Mesenchymal stem cell (in vitro differentiated cells and primary cell): ENCODE measurements at regions not wholly inside any gene's neighbourhood (a gene's known extent, or its start where the extent isn't known, plus 50 kb on each side); places are given as distances from the start of the nearest gene placed in this dataset.

ENCODE experiments used
- DNase-seq: peaks from one replicate; pipeline ENCODE4 v3.0.0-alpha.2; 2013
- H2AFZ ChIP-seq: one replicate; pipeline ENCODE4 v1.6.1; 2013; ENCODE audit warnings: low read depth, mild to moderate bottlenecking, control low read depth, inconsistent platforms, low read length, moderate library complexity
- H2AK5ac ChIP-seq: 2 replicates; pipeline ENCODE4 v1.6.1; 2013; ENCODE audit warnings: low read length, moderate library complexity, mild to moderate bottlenecking, inconsistent platforms; ENCODE audit not compliant: severe bottlenecking
- H2BK120ac ChIP-seq: one replicate; pipeline ENCODE4 v1.6.1; 2013; ENCODE audit warnings: low read depth, mild to moderate bottlenecking, inconsistent platforms, low read length, moderate library complexity
- H2BK12ac ChIP-seq, 2 experiments: one replicate each; pipeline ENCODE4 v1.6.1; 2013; ENCODE audit warnings: inconsistent platforms in 2 of 2, low read length in 2 of 2, mild to moderate bottlenecking in 2 of 2, moderate library complexity in 2 of 2, control low read depth in 1 of 2
- H2BK15ac ChIP-seq: one replicate; pipeline ENCODE4 v1.6.1; 2013; ENCODE audit warnings: mild to moderate bottlenecking, low read depth, inconsistent platforms; ENCODE audit not compliant: poor library complexity, severe bottlenecking
- H2BK5ac ChIP-seq: 2 replicates; pipeline ENCODE4 v1.6.1; 2013; ENCODE audit warnings: low read depth, mild to moderate bottlenecking, low read length, control low read depth, inconsistent platforms; ENCODE audit not compliant: poor library complexity, severe bottlenecking
- H3K14ac ChIP-seq, 2 experiments: one replicate each; pipeline ENCODE4 v1.6.1; 2013; ENCODE audit warnings: inconsistent platforms in 2 of 2, low read length in 2 of 2, control low read depth in 1 of 2, mild to moderate bottlenecking in 1 of 2, moderate library complexity in 1 of 2
- H3K18ac ChIP-seq, 2 experiments: one replicate each; pipeline ENCODE4 v1.6.1; 2013; ENCODE audit warnings: inconsistent platforms in 2 of 2, low read length in 2 of 2, control low read depth in 1 of 2, low read depth in 1 of 2, mild to moderate bottlenecking in 1 of 2
- H3K23ac ChIP-seq, 2 experiments: one replicate each; pipeline ENCODE4 v1.6.1; 2013; ENCODE audit warnings: inconsistent platforms in 2 of 2, low read length in 2 of 2, mild to moderate bottlenecking in 2 of 2, moderate library complexity in 2 of 2, control low read depth in 1 of 2
- H3K27ac ChIP-seq: 2 replicates; pipeline ENCODE4 v1.5.1; 2013; ENCODE audit warnings: mild to moderate bottlenecking, moderate library complexity, low read length, control low read depth, inconsistent platforms; ENCODE audit not compliant: poor library complexity, severe bottlenecking
- H3K27me3 ChIP-seq, 2 experiments: 2 replicates each; pipeline versions ENCODE4 v1.6.1 to v1.7.0; 2013; ENCODE audit warnings: low read length in 2 of 2, mild to moderate bottlenecking in 2 of 2, moderate library complexity in 2 of 2, control low read depth in 1 of 2, inconsistent platforms in 1 of 2; ENCODE audit not compliant: control insufficient read depth in 1 of 2, insufficient read depth in 1 of 2
- H3K36me3 ChIP-seq, 2 experiments: 2 replicates each; pipeline versions ENCODE4 v1.6.1 to v1.7.0; 2013; ENCODE audit warnings: low read length in 2 of 2, control low read depth in 1 of 2, inconsistent platforms in 1 of 2, low read depth in 1 of 2, mild to moderate bottlenecking in 1 of 2; ENCODE audit not compliant: insufficient read depth in 2 of 2, control insufficient read depth in 1 of 2
- H3K4ac ChIP-seq, 2 experiments: one replicate each; pipeline ENCODE4 v1.6.1; 2013; ENCODE audit warnings: inconsistent platforms in 2 of 2, low read length in 2 of 2, mild to moderate bottlenecking in 2 of 2, moderate library complexity in 2 of 2, control low read depth in 1 of 2, low read depth in 1 of 2
- H3K4me1 ChIP-seq: 2 replicates; pipeline ENCODE4 v1.6.1; 2013; ENCODE audit warnings: low read depth, low read length, control low read depth; ENCODE audit not compliant: control insufficient read depth, insufficient read depth
- H3K4me2 ChIP-seq: 2 replicates; pipeline ENCODE4 v1.6.1; 2013; ENCODE audit warnings: low read length, mild to moderate bottlenecking, inconsistent platforms; ENCODE audit not compliant: poor library complexity, severe bottlenecking
- H3K4me3 ChIP-seq, 2 experiments: 2 replicates each; pipeline versions ENCODE4 v1.5.1 to v1.7.0; 2013; ENCODE audit warnings: low read length in 2 of 2, mild to moderate bottlenecking in 2 of 2, control low read depth in 1 of 2, low read depth in 1 of 2; ENCODE audit not compliant: insufficient read depth in 1 of 2
- H3K79me1 ChIP-seq: replicated peaks from 2 replicates; pipeline ENCODE4 v1.6.1; 2013; ENCODE audit warnings: mild to moderate bottlenecking, control low read depth, low read length, inconsistent platforms; ENCODE audit not compliant: poor library complexity, severe bottlenecking
- H3K9ac ChIP-seq: 2 replicates; pipeline ENCODE4 v1.7.0; 2013; ENCODE audit warnings: mild to moderate bottlenecking, low read length, moderate library complexity
- H3K9me3 ChIP-seq: 2 replicates; pipeline ENCODE4 v1.7.0; 2013; ENCODE audit warnings: mild to moderate bottlenecking, low read length; ENCODE audit not compliant: control insufficient read depth
- H4K8ac ChIP-seq: one replicate; pipeline ENCODE4 v1.6.1; 2013; ENCODE audit warnings: inconsistent platforms, mild to moderate bottlenecking, low read length, moderate library complexity
- H4K91ac ChIP-seq: one replicate; pipeline ENCODE4 v1.6.1; 2013; ENCODE audit warnings: mild to moderate bottlenecking, low read length, inconsistent platforms
- WGBS: methylation state at CpG from one replicate; pipeline ENCODE4 v1.1.7; 2013; ENCODE audit warnings: mixed read lengths; 5-methylcytosine and 5-hydroxymethylcytosine counted together

- no peak overlapping the region for H2AK5ac ChIP-seq
- 98% methylated on average over 4 of the region's 5 CpGs for WGBS
- no peaks in the 10 kb centered on the region for H3K79me1 ChIP-seq
- no peak for DNase-seq
- H3K9me3 ChIP-seq = no peaks in the 10 kb centered on the region
- H2BK120ac ChIP-seq = no peak overlapping the region
- no peak overlapping the region for H3K18ac ChIP-seq
- no peaks in the 10 kb centered on the region for H3K4me1 ChIP-seq
- H3K4me3 ChIP-seq = no peak overlapping the region
- no peak overlapping the region for H4K91ac ChIP-seq
- no peak overlapping the region for H2AFZ ChIP-seq
- no peaks in the 10 kb centered on the region for H3K27me3 ChIP-seq
- H2BK12ac ChIP-seq = no peak overlapping the region
- no peak overlapping the region for H3K4ac ChIP-seq
- no peak overlapping the region for H3K9ac ChIP-seq
- no peaks in the 10 kb centered on the region for H3K36me3 ChIP-seq
- no peak overlapping the region for H4K8ac ChIP-seq
- H2BK5ac ChIP-seq = no peak overlapping the region
- no peak overlapping the region for H3K27ac ChIP-seq
- no peak overlapping the region for H3K4me2 ChIP-seq
- no peak overlapping the region for H3K23ac ChIP-seq
- no peak overlapping the region for H2BK15ac ChIP-seq
- H3K14ac ChIP-seq = no peak overlapping the region
Measured at GRCh38 chr13:62093984-62094780, 678.5 kb upstream of the PCDH20 start.

GRCh38 chr13:62092949-62093348 is 677.3 kb upstream of the PCDH20 start:
- H3K27ac ChIP-seq = no peak overlapping the region
- H3K9ac ChIP-seq = no peak overlapping the region
- H2BK120ac ChIP-seq = no peak overlapping the region
- no peak overlapping the region for H3K4me3 ChIP-seq
- DNase-seq = no peak
- 20% methylated on average over 1 of the region's 2 CpGs for WGBS
- H2BK12ac ChIP-seq = no peak overlapping the region
- H3K4me1 ChIP-seq = no peaks in the 10 kb centered on the region
- H2AK5ac ChIP-seq = no peak overlapping the region
- H2BK5ac ChIP-seq = no peak overlapping the region
- H3K23ac ChIP-seq = no peak overlapping the region
- no peak overlapping the region for H3K18ac ChIP-seq
- no peak overlapping the region for H3K4ac ChIP-seq
- H3K79me1 ChIP-seq = no peaks in the 10 kb centered on the region
- H3K9me3 ChIP-seq = no peaks in the 10 kb centered on the region
- H2AFZ ChIP-seq = no peak overlapping the region
- no peak overlapping the region for H3K4me2 ChIP-seq
- H3K36me3 ChIP-seq = no peaks in the 10 kb centered on the region
- no peak overlapping the region for H2BK15ac ChIP-seq
- no peaks in the 10 kb centered on the region for H3K27me3 ChIP-seq
- no peak overlapping the region for H4K91ac ChIP-seq
- no peak overlapping the region for H3K14ac ChIP-seq
- H4K8ac ChIP-seq = no peak overlapping the region

- Histone ChIP-seq H3K9ac (no peak overlapping the region), H3K14ac (no peak overlapping the region), H3K4me3 (no peak overlapping the region), H3K18ac (no peak overlapping the region), H3K36me3 (no peaks in the 10 kb centered on the region), H2AFZ (no peak overlapping the region), H2BK5ac (no peak overlapping the region), H3K27me3 (no peaks in the 10 kb centered on the region), H2AK5ac (no peak overlapping the region), H2BK15ac (no peak overlapping the region), H3K79me1 (no peaks in the 10 kb centered on the region), H3K4me1 (no peaks in the 10 kb centered on the region), H3K4ac (no peak overlapping the region), H4K91ac (no peak overlapping the region), H3K9me3 (no peaks in the 10 kb centered on the region), H3K4me2 (no peak overlapping the region), H3K23ac (no peak overlapping the region), H2BK12ac (no peak overlapping the region), H3K27ac (no peak overlapping the region), H2BK120ac (no peak overlapping the region), H4K8ac (no peak overlapping the region)
- 73% methylated on average over 1 of the region's 3 CpGs for WGBS
- no peak for DNase-seq
Measured at GRCh38 chr13:62092536-62092935, 676.9 kb upstream of the PCDH20 start.

- H3K36me3 ChIP-seq = no peaks in the 10 kb centered on the region
- H3K18ac ChIP-seq = no peak overlapping the region
- no peak overlapping the region for H2BK120ac ChIP-seq
- no peak overlapping the region for H3K14ac ChIP-seq
- no peaks in the 10 kb centered on the region for H3K4me1 ChIP-seq
- no peak overlapping the region for H2AK5ac ChIP-seq
- no peak overlapping the region for H2AFZ ChIP-seq
- no peak overlapping the region for H4K91ac ChIP-seq
- H3K27ac ChIP-seq = no peak overlapping the region
- no peak overlapping the region for H3K4ac ChIP-seq
- no peak overlapping the region for H2BK15ac ChIP-seq
- H3K9ac ChIP-seq = no peak overlapping the region
- DNase-seq = no peak
- H3K79me1 ChIP-seq = no peaks in the 10 kb centered on the region
- no peaks in the 10 kb centered on the region for H3K9me3 ChIP-seq
- no peak overlapping the region for H3K4me3 ChIP-seq
- H2BK12ac ChIP-seq = no peak overlapping the region
- no peaks in the 10 kb centered on the region for H3K27me3 ChIP-seq
- no peak overlapping the region for H3K4me2 ChIP-seq
- H4K8ac ChIP-seq = no peak overlapping the region
- H3K23ac ChIP-seq = no peak overlapping the region
- H2BK5ac ChIP-seq = no peak overlapping the region
Measured at GRCh38 chr13:62088165-62088564, 672.5 kb upstream of the PCDH20 start.
